NOMO-1 treated with DMSO at 0.1 percent for 48 hours (cell line): ENCODE measurements at regions not wholly inside any gene's neighbourhood (a gene's known extent, or its start where the extent isn't known, plus 50 kb on each side); places are given as distances from the start of the nearest gene placed in this dataset.

Source experiments
- DNase-seq: peaks from one replicate; lab custom pipeline; 2025; ENCODE audit not compliant: unreplicated experiment; lab: John Stamatoyannopoulos, UW

DNA sequence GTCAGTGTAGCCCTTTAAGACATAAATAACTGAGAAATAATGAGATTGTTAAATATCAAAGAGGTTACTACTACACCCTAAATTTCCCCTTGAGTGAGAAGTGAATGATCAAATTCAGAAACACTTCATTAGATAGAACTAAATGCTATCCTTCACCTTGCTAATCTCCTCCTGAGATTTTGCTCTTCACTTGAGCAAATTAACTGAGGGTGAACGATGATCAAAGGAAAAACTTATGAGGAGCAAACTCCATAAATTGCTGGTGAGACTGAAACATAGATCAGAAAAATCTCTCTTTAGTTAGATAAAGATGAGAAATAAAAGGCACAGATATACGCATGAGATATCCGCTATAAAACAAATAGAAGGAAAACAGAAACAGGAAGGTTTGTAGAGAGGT lies 63.1 kb upstream of the TANC1 start:
- no peak for DNase-seq

DNA sequence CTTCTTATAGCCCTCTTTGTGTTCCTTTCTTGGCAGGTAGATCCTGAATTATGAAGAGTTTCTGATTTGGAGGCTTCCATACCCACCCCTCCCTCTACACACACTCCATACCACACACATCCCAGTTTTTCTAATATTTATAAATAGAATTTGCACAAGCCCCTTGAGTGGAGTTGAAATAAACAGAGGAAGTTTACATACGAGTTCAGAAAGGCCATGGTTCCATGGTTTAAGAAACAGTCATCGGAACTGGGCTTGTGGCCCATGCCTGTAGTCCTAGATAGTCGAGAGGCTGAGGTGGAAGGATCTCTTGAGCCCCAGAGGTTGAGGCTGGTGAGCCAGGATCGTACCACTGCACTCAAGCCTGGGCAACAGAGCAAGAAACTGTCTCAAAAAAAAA lies 62.7 kb upstream of the TANC1 start:
- DNase-seq: no peak

DNA sequence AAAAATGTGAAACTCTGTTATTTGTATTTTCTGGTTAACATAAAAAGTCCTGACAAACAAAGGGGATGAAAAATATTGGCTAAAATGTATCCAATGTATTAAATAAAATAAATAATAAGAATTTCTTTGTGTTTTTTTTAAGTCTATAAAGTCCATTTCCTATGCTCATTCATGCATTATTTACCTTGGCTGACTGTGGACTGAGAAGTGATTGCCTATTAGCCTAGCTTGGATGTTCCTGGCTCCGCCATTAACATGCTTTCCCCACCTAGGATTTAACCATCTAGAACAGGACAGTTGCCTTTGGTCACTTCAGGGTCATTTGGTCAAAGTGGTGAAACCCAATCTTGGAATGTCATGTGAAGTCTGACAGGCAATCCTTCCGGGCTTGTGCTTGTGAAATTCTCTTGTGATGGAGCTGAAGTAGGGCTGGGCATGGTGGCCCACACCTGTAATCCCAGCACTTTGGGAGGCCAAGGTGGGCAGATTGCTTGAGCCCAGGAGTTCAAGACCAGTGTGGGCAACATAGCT lies 60.4 kb upstream of the TANC1 start:
- DNase-seq: no peak

DNA sequence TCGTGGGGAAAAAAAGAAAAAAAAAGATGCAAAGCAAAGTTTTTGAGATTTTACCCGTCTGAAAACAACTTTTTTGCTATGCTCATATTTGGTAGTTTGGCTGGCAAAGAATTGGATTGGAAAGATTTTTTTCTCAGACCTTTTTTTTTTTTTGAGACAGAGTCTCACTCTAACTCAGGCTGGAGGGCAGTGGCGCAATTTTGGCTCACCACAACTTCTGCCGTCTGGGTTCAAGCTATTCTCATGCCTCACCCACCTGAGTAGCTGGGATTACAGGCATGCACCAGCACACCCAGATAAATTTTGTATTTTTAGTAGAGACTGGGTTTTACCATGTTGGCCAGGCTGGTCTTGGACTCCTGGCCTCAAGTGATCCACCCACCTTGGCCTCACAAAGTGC lies 56.3 kb upstream of the TANC1 start:
- DNase-seq: peak; percentile 65

DNA sequence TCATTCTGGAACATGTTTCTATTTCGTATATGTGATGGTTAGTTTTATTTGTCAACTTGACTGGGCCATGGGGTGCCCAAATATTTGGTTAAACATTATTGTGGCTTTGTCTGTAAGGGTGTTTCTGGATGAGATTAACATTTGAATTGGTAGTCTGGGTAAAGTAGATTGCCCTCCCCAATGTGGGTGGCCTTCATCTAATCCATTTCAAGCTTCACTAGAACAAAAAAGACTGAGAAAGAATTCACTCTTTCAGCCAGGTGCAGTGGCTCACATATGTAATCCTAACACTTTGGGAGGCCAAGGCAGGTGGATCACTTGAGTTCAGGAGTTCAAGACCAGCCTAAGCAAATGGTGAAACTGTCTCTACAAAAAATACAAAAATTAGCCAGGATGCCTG lies 55.7 kb upstream of the TANC1 start:
- no peak for DNase-seq

DNA sequence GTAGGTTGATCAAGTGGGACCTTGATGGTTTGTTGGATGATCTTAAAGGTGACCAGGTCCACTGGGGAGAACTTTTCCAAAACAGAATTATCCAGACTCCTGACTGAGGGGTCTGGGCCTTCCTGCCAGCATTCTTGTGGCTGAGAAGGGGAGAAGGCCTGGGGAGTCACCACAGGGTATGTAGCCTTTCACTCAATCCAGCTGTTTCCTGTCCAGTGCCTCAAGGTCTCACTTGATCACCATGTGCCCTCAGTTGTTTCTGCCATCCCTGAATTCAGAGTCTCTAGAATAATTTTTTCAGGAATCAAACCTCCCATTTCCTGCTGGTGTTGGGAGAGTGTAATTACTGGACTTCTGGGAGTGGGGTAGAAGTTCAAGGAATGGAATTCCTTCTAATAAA lies 54.4 kb upstream of the TANC1 start:
- no peak for DNase-seq

DNA sequence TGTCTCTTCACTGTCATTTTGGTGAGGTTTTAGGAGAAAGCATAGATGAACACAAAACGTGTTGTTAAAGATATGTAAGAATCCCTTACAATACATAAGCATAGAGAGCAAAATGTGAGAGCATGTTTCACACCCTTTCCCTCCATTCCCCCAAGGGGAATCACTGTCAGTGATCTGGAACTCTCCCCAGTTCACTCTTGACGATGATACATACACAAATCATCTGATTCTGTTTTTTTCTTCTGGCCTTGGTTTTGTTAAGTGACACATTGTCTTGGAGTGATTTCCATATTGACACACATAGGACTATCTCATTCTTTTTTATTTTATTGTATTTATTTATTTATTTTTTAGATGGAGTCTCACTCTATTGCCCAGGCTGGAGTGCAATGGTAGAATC lies 53.7 kb upstream of the TANC1 start:
- no peak for DNase-seq

DNA sequence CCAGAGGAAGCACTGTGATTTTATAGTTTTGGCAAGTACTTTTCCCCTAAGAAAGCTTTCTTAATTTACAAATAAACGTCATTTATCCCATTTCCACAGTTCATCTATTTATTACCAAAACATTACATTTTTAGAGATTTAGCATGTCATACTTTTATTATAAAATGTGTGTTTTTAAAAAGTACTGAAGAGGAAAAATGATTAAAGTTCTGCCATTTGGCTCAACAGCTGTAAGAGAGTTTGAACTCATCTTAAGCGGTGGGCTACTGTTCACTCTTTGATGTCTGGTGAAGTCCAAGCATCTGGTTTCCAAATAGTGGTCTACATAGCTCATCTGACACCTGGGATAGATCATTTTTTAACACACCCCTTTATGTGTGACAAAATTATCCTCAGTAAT lies 51.3 kb upstream of the TANC1 start:
- no peak for DNase-seq

DNA sequence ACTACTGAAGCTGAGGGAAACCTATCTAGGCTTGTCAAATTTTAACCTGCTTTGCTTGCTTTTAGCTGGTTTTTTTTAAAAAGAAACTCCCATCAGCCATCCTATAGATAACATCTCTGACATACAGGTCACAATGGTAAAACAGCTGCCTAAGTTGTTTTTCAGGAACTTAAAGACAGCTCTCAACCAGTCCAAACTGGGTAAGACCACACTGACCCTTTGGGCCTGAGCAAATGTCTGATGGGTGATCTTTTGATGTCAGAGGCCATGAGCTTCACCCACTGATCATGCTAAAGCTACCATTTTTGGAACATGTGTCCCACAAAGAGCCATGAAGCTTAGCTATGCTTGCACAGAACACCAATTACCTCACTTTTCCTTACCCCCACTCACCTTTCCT lies 50.0 kb upstream of the TANC1 start:
- no peak for DNase-seq
